HG03439 (cell line): ENCODE measurements at regions not wholly inside any gene's neighbourhood (a gene's known extent, or its start where the extent isn't known, plus 50 kb on each side); places are given as distances from the start of the nearest gene placed in this dataset.
"Not testable (repeated sequence)": the region's sequence is repeated elsewhere in the genome, so short reads cannot be mapped to it uniquely, and the experiment has no call there.

Source experiments
- ATAC-seq: cut with Tn5 transposase; IDR thresholded peaks from one replicate; pipeline ENCODE4 v1.9.1; 2021; ENCODE audit warnings: mild to moderate bottlenecking, moderate library complexity; ENCODE audit not compliant: unreplicated experiment

- ATAC-seq = no peak
Observed at GRCh38 chr10:7070950-7071349, 339.9 kb downstream of the SFMBT2 start.

GRCh38 chr10:7069706-7070105 is 341.1 kb downstream of the SFMBT2 start:
- ATAC-seq = no peak

- no peak for ATAC-seq
Observed at GRCh38 chr10:7056216-7056615, 354.6 kb downstream of the SFMBT2 start.

- no peak for ATAC-seq
Observed at GRCh38 chr10:7054915-7055314, 355.9 kb downstream of the SFMBT2 start.

GRCh38 chr10:7053195-7053594 is 357.6 kb downstream of the SFMBT2 start:
- ATAC-seq = no peak

- not testable (repeated sequence) for ATAC-seq
Observed at GRCh38 chr10:7050024-7050423, 360.8 kb downstream of the SFMBT2 start.

- ATAC-seq = no peak
Observed at GRCh38 chr10:7048061-7048460, 362.8 kb downstream of the SFMBT2 start.

GRCh38 chr10:7046615-7047014 is 364.2 kb downstream of the SFMBT2 start:
- peak; percentile 36 for ATAC-seq

- peak; percentile 58 for ATAC-seq
Observed at GRCh38 chr10:7045891-7046599, 364.8 kb downstream of the SFMBT2 start.

GRCh38 chr10:7043055-7043653 is 367.7 kb downstream of the SFMBT2 start:
- ATAC-seq = no peak

GRCh38 chr10:7042419-7043054 is 368.3 kb downstream of the SFMBT2 start:
- no peak for ATAC-seq

- no peak for ATAC-seq
Observed at GRCh38 chr10:7042000-7042399, 368.8 kb downstream of the SFMBT2 start.

- no peak for ATAC-seq
Observed at GRCh38 chr10:7040681-7041080, 370.2 kb downstream of the SFMBT2 start.

- ATAC-seq = no peak
Observed at GRCh38 chr10:7039859-7040258, 371.0 kb downstream of the SFMBT2 start.

GRCh38 chr10:7038416-7038815 is 372.4 kb downstream of the SFMBT2 start:
- ATAC-seq = no peak

GRCh38 chr10:7037434-7037833 is 373.4 kb downstream of the SFMBT2 start:
- ATAC-seq = not testable (repeated sequence)

- no peak for ATAC-seq
Observed at GRCh38 chr10:7036951-7037350, 373.9 kb downstream of the SFMBT2 start.

GRCh38 chr10:7035126-7035761 is 375.6 kb downstream of the SFMBT2 start:
- no peak for ATAC-seq

GRCh38 chr10:7033031-7033430 is 377.8 kb downstream of the SFMBT2 start:
- ATAC-seq = no peak

- no peak for ATAC-seq
Observed at GRCh38 chr10:7030134-7030855, 380.5 kb downstream of the SFMBT2 start.

- no peak for ATAC-seq
Observed at GRCh38 chr10:7029672-7030071, 381.2 kb downstream of the SFMBT2 start.
